Breast epithelium (tissue), 3 donors: ENCODE measurements at regions not wholly inside any gene's neighbourhood (a gene's known extent, or its start where the extent isn't known, plus 50 kb on each side); places are given as distances from the start of the nearest gene placed in this dataset.

Source experiments
- CTCF ChIP-seq, 3 donors: fragments of 450-650 bp; IDR thresholded peaks; one replicate each; pipeline ENCODE4 v1.5.1; 2016 to 2017; ENCODE audit warnings: antibody characterized with exemption in 3 of 3, mild to moderate bottlenecking in 3 of 3, moderate library complexity in 3 of 3
- POLR2AphosphoS5 ChIP-seq, 3 donors: sonication (generic); formaldehyde crosslinking; IDR thresholded peaks; one replicate each; pipeline ENCODE4 v1.6.1; 2017; ENCODE audit warnings: antibody characterized with exemption in 3 of 3

DNA sequence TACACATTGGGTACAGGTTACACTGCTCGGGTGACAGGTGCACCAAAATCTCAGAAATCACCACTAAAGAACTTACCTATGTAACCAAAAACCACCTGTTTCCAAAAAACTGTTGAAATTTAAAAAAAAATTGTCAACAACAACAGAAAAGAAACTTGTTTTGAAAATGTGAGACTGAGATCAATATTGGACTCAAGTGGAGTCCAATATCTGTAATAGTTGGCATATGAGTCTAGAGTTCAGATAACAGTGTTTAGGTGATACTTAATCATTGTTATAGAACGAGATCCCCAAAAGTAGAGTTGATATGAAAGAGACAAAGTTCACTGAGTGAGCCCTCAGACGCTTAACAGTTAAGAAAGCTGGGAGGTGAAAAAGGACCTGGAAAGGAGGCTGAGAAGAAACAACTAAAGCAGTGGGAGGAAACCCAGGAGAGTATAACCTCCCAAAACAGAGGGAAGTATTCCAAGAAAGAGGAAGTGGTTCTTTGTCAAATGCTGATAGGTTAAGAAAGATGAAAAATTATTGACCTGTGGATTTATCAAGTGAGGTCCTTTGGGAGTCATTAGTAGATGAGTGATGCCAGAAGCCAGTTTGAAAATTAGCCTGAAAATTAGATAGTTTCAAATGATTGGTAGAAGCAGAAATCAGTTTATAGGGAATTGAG, 388.6 kb upstream of the DPH6 start:
- TF ChIP-seq CTCF (IDR thresholded peaks at IDR 0.05) (no peak), POLR2AphosphoS5 (IDR thresholded peaks at IDR 0.05) (no peak)
